Keratinocyte (primary cell): ENCODE measurements at regions not wholly inside any gene's neighbourhood (a gene's known extent, or its start where the extent isn't known, plus 50 kb on each side); places are given as distances from the start of the nearest gene placed in this dataset.

Experiments
- EZH2 ChIP-seq: IDR thresholded peaks from one replicate; pipeline ENCODE4 v1.6.1; 2012; ENCODE audit warnings: inconsistent platforms, mild to moderate bottlenecking, low read length, moderate library complexity
- TF ChIP-seq, protein P1 (sequence below), 3 experiments: IDR thresholded peaks in 1 of 3; conservative IDR thresholded peaks in 1 of 3; optimal IDR thresholded peaks in 1 of 3; 2 replicates in 2 of 3; 3 replicates in 1 of 3; pipeline versions ENCODE3 to v1.5.1; 2011; ENCODE audit warnings: low read length in 3 of 3, mild to moderate bottlenecking in 3 of 3, moderate library complexity in 2 of 3, control low read depth in 1 of 3, inconsistent platforms in 1 of 3; ENCODE audit not compliant: insufficient read depth in 2 of 3; ENCODE audit errors: extremely low read depth in 1 of 3

- no peak for TF ChIP-seq EZH2
- TF ChIP-seq, protein P1, sequence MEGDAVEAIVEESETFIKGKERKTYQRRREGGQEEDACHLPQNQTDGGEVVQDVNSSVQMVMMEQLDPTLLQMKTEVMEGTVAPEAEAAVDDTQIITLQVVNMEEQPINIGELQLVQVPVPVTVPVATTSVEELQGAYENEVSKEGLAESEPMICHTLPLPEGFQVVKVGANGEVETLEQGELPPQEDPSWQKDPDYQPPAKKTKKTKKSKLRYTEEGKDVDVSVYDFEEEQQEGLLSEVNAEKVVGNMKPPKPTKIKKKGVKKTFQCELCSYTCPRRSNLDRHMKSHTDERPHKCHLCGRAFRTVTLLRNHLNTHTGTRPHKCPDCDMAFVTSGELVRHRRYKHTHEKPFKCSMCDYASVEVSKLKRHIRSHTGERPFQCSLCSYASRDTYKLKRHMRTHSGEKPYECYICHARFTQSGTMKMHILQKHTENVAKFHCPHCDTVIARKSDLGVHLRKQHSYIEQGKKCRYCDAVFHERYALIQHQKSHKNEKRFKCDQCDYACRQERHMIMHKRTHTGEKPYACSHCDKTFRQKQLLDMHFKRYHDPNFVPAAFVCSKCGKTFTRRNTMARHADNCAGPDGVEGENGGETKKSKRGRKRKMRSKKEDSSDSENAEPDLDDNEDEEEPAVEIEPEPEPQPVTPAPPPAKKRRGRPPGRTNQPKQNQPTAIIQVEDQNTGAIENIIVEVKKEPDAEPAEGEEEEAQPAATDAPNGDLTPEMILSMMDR (optimal IDR thresholded peaks at IDR 0.05 in 1 of 3, IDR thresholded peaks at IDR 0.05 in 1 of 3, conservative IDR thresholded peaks at IDR 0.05 in 1 of 3; ENCODE audit: extremely low read depth in 1 of 3, insufficient read depth in 2 of 3, low read length in 3 of 3): no peak
Observed at GRCh38 chr9:99590840-99591239, 230.8 kb upstream of the NR4A3 start.
